HAP-1 (cell line): ENCODE measurements at regions not wholly inside any gene's neighbourhood (a gene's known extent, or its start where the extent isn't known, plus 50 kb on each side); places are given as distances from the start of the nearest gene placed in this dataset.

Experiments used
- DNase-seq, 2 experiments: peaks; one replicate each; pipeline ENCODE4 v3.0.0-alpha.2; 2016 to 2020; ENCODE audit warnings: low spot score in 2 of 2
- H3K27me3 ChIP-seq: fragments of 250-450 bp; sonication (Bioruptor Pico); 2 replicates; pipeline ENCODE4 v1.5.1; 2020; ENCODE audit warnings: low read depth, mild to moderate bottlenecking, moderate library complexity
- H3K36me3 ChIP-seq: fragments of 250-450 bp; sonication (Bioruptor Pico); replicated peaks from 2 replicates; pipeline ENCODE4 v1.5.1; 2020; ENCODE audit warnings: mild to moderate bottlenecking
- H3K4me1 ChIP-seq: fragments of 250-450 bp; sonication (Bioruptor Pico); 2 replicates; pipeline ENCODE4 v1.5.1; 2020; ENCODE audit warnings: mild to moderate bottlenecking
- H3K4me3 ChIP-seq: fragments of 250-450 bp; sonication (Bioruptor Pico); 2 replicates; pipeline ENCODE4 v1.5.1; 2020; ENCODE audit warnings: mild to moderate bottlenecking, moderate library complexity
- H3K9me3 ChIP-seq: fragments of 250-450 bp; sonication (Bioruptor Pico); 2 replicates; pipeline ENCODE4 v1.5.1; 2020; ENCODE audit warnings: mild to moderate bottlenecking, moderate library complexity
- in situ Hi-C: fragments of 300-500 bp; cut with MboI; formaldehyde crosslinking; loops from 3 replicates; pipeline ENCODE4 v1.14.3; 2020; ENCODE audit warnings: low sequenced_read_pairs, inconsistent platforms, mixed read lengths

DNA sequence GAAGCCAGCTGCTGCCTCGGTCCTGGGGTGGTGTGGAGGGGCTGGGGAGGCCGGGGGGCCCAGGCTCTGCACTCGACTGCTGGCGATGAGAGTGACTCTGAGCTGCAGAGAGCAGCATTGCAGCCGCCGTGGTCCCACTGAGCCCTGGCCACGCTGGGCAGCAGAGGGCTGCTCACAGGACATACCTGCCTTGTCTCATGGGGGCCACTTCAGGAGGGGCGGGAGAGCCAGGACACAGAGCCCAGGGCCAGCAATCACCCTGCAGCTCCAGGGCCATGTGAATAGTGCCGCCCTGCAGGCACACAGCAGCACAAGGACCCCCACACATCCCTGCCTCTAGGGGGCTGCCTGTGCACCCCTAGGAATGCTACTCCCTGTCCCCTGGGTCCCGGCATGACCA lies 147.0 kb downstream of the CRYBB2 start:
- Histone ChIP-seq H3K4me1 (no peaks in the 10 kb centered on the region), H3K4me3 (no peak overlapping the region), H3K36me3 (no peaks in the 10 kb centered on the region), H3K9me3 (no peaks in the 10 kb centered on the region), H3K27me3 (no peaks in the 10 kb centered on the region)
- DNase-seq, result no peak
- in situ Hi-C loops, result no loop called here

GRCh38 chr22:25366876-25367466 lies 147.5 kb downstream of the CRYBB2 start:
- Histone ChIP-seq H3K9me3 (no peaks in the 10 kb centered on the region), H3K36me3 (no peaks in the 10 kb centered on the region), H3K4me3 (no peak overlapping the region), H3K4me1 (no peaks in the 10 kb centered on the region), H3K27me3 (no peaks in the 10 kb centered on the region)
- DNase-seq, result no peak
- in situ Hi-C loops, result no loop called here

GRCh38 chr22:25367756-25368155 lies 148.3 kb downstream of the CRYBB2 start:
- Histone ChIP-seq H3K4me1 (no peaks in the 10 kb centered on the region), H3K36me3 (no peaks in the 10 kb centered on the region), H3K4me3 (no peak overlapping the region), H3K9me3 (no peaks in the 10 kb centered on the region), H3K27me3 (no peaks in the 10 kb centered on the region)
- no peak for DNase-seq
- in situ Hi-C loops, result no loop called here

GRCh38 chr22:25368271-25368670 lies 148.8 kb downstream of the CRYBB2 start:
- no peaks in the 10 kb centered on the region for H3K36me3 ChIP-seq
- H3K27me3 ChIP-seq, result no peaks in the 10 kb centered on the region
- no peak overlapping the region for H3K4me3 ChIP-seq
- H3K9me3 ChIP-seq, result no peaks in the 10 kb centered on the region
- peak in 1 of 2 experiments; percentile 32 for DNase-seq
- in situ Hi-C loops, result no loop called here
- no peaks in the 10 kb centered on the region for H3K4me1 ChIP-seq

GRCh38 chr22:25369041-25369440 lies 149.6 kb downstream of the CRYBB2 start:
- H3K27me3 ChIP-seq, result no peaks in the 10 kb centered on the region
- no peak overlapping the region for H3K4me3 ChIP-seq
- no peak for DNase-seq
- no peaks in the 10 kb centered on the region for H3K4me1 ChIP-seq
- in situ Hi-C loops, result no loop called here
- no peaks in the 10 kb centered on the region for H3K36me3 ChIP-seq
- H3K9me3 ChIP-seq, result no peaks in the 10 kb centered on the region

DNA sequence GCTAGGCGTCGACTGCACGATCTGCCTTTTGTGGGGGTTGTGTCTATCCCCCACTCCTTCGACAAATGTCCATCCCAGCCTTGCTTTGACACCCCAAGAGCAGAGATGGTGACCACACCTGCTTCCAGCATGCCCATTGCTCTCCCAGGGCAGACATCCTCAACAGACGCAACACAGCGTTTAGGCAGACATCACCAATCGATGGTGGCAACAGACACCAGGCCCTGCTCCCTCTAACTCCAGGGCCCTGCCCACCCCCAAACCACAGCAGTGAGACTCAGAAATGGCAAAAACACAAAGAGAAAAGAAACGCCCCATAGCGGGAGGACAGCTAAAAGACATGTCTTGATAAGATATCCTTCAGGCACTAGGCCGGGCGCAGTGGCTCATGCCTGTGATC lies 150.9 kb downstream of the CRYBB2 start:
- H3K4me1 ChIP-seq, result no peaks in the 10 kb centered on the region
- no peaks in the 10 kb centered on the region for H3K27me3 ChIP-seq
- H3K9me3 ChIP-seq, result no peaks in the 10 kb centered on the region
- no peak overlapping the region for H3K4me3 ChIP-seq
- DNase-seq, result no peak
- H3K36me3 ChIP-seq, result no peaks in the 10 kb centered on the region
- in situ Hi-C loops, result no loop called here

- Histone ChIP-seq H3K27me3 (no peaks in the 10 kb centered on the region), H3K9me3 (no peaks in the 10 kb centered on the region), H3K4me3 (no peak overlapping the region), H3K4me1 (no peaks in the 10 kb centered on the region), H3K36me3 (no peaks in the 10 kb centered on the region)
- no peak for DNase-seq
- in situ Hi-C loops, result no loop called here
Measured at GRCh38 chr22:25372000-25372595, 152.7 kb downstream of the CRYBB2 start.

- DNase-seq, result no peak
- Histone ChIP-seq H3K9me3 (no peaks in the 10 kb centered on the region), H3K36me3 (0 out of 2 replicates have a peak, but pooled peaks cover 2% of the 10 kb centered on the region), H3K27me3 (no peaks in the 10 kb centered on the region), H3K4me1 (no peaks in the 10 kb centered on the region), H3K4me3 (no peak overlapping the region)
- in situ Hi-C loops, result no loop called here
Measured at GRCh38 chr22:25373961-25374360, 154.5 kb downstream of the CRYBB2 start.

DNA sequence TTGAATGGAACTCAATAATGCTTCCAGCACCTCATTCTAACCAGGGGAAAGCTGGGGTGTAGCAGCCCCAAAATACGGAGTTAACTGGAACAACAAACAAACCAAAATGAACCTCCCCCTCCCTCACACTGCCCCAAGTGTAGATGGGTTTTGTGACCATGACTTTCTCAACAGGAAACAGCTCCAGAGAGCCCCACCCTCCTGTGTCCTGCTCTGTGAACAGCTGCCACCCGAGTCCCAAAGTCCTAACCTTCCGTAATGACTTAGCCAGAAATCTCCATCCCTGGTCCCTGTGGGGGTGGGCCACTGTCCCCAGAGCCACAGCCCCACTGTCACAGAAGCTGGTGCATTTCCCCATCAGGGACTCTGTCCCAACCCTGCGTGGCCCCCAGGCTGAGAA lies 155.4 kb downstream of the CRYBB2 start:
- Histone ChIP-seq H3K4me1 (no peaks in the 10 kb centered on the region), H3K9me3 (no peaks in the 10 kb centered on the region), H3K36me3 (peaks cover 2% of the 10 kb centered on the region; the same call in 1 of the 2 replicates), H3K4me3 (no peak overlapping the region), H3K27me3 (no peaks in the 10 kb centered on the region)
- in situ Hi-C loops, result no loop called here
- no peak for DNase-seq

- H3K4me1 ChIP-seq, result no peaks in the 10 kb centered on the region
- H3K9me3 ChIP-seq, result no peaks in the 10 kb centered on the region
- in situ Hi-C loops, result no loop called here
- H3K36me3 ChIP-seq, result peaks cover 7% of the 10 kb centered on the region; the same call in 1 of the 2 replicates
- no peak for DNase-seq
- no peak overlapping the region for H3K4me3 ChIP-seq
- H3K27me3 ChIP-seq, result no peaks in the 10 kb centered on the region
Measured at GRCh38 chr22:25375683-25376082, 156.2 kb downstream of the CRYBB2 start.

GRCh38 chr22:25377699-25378098 lies 158.3 kb downstream of the CRYBB2 start:
- peaks cover 12% of the 10 kb centered on the region for H3K36me3 ChIP-seq
- no peaks in the 10 kb centered on the region for H3K9me3 ChIP-seq
- no peak overlapping the region for H3K4me3 ChIP-seq
- DNase-seq, result no peak
- H3K27me3 ChIP-seq, result no peaks in the 10 kb centered on the region
- in situ Hi-C loops, result no loop called here
- no peaks in the 10 kb centered on the region for H3K4me1 ChIP-seq

GRCh38 chr22:25380122-25380747 lies 160.8 kb downstream of the CRYBB2 start:
- no peaks in the 10 kb centered on the region for H3K27me3 ChIP-seq

DNA sequence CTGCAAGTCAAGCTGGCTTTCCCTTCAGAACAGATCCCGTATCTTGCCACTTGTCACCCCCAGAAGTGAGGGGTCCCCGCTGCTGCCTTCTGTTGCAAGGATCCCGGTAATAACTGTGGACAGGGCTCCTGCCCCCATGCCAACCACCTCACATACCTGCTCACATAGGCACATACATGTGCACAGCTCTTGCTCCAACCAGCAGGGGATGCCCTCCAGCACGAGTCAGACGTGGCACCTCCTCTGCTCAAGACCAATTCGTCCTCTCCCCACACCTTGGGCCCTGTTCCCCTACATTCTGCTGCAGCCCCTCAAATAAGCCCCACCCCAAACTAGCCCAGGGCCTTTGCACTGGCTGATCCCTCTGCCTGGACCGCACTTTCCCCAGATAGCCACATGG lies 163.3 kb downstream of the CRYBB2 start:
- in situ Hi-C loops, result no loop called here
- H3K27me3 ChIP-seq, result no peaks in the 10 kb centered on the region
- DNase-seq, result no peak
- no peaks in the 10 kb centered on the region for H3K4me1 ChIP-seq
- no peaks in the 10 kb centered on the region for H3K9me3 ChIP-seq
- H3K36me3 ChIP-seq, result peaks cover 12% of the 10 kb centered on the region
- H3K4me3 ChIP-seq, result no peak overlapping the region

More at GRCh38 chr22:25380122-25380747, 160.8 kb downstream of the CRYBB2 start:
- no peaks in the 10 kb centered on the region for H3K4me1 ChIP-seq
- H3K9me3 ChIP-seq, result no peaks in the 10 kb centered on the region
- in situ Hi-C loops, result no loop called here
- H3K36me3 ChIP-seq, result peaks cover 12% of the 10 kb centered on the region
- no peak overlapping the region for H3K4me3 ChIP-seq
- DNase-seq, result no peak

DNA sequence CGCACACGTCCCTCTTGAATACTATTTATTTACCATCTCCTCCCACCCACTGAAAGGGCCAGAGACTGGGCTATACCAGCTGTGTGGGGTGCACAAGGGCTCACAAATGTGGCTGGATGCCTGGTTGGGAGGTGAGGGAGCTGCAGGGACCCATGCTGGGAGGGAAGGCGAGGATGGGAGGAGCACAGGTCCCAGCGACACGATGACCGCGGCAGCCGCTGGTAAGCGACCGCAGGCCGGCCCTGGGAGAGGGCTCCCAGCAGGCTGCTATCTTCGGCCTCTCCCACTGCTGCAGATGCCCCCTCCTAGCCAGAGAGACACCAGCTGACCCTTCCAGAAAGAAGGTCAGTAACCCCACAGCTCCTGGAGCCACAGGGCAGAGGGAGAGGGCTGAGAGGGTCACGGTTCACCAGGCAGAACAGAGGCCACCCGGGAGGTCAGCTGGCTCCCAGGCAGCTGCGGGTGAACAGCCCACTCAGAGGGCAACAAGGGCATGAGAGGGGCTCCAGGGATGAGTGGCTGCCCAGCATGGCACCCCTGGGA lies 163.9 kb downstream of the CRYBB2 start:
- Histone ChIP-seq H3K4me3 (no peak overlapping the region), H3K4me1 (no peaks in the 10 kb centered on the region), H3K9me3 (no peaks in the 10 kb centered on the region), H3K36me3 (peaks cover 12% of the 10 kb centered on the region), H3K27me3 (no peaks in the 10 kb centered on the region)
- no peak for DNase-seq
- in situ Hi-C loops, result no loop called here
